ENCODE measurements at regions not wholly inside any gene's neighbourhood (a gene's known extent, or its start where the extent isn't known, plus 50 kb on each side); places are given as distances from the start of the nearest gene placed in this dataset.

- peak; percentile 40 for DNase-seq
Observed at GRCh38 chr5:33379757-33380156, 61.0 kb upstream of the TARS1 start.

GRCh38 chr5:33381243-33381642 lies 59.5 kb upstream of the TARS1 start:
- DNase-seq, result no peak
